ENCODE measurements at regions not wholly inside any gene's neighbourhood (a gene's known extent, or its start where the extent isn't known, plus 50 kb on each side); places are given as distances from the start of the nearest gene placed in this dataset.

DNA sequence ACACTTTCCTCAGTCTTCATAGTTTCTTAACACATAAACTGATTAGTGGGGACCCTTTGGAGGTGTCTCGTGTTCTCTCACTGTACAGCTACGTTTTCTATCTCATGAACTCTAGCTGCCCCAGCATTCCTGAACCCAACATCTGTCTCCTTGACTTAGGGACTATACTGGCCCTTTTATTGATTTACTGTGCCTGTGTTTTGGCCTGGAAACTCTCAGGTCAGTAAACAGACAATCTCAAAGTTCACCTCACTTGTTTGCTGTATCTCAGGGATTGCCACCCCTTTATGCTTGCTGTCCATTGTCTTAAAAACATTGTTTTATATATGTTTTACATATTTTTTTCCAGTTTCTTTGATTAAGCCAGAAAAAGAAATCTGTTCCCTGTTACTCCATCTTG is 222.8 kb downstream of the FAM170A start:
- DNase-seq (ENCODE audit: low read depth in 1 of 2, low spot score in 1 of 2) = no peak
- no peak overlapping the region for H3K4me3 ChIP-seq
- H3K4me1 ChIP-seq (ENCODE audit: low read depth) = no peaks in the 10 kb centered on the region
- H3K27me3 ChIP-seq = no peaks in the 10 kb centered on the region
- H3K9me3 ChIP-seq (ENCODE audit: low read depth) = no peaks in the 10 kb centered on the region
- TF ChIP-seq, protein P1, sequence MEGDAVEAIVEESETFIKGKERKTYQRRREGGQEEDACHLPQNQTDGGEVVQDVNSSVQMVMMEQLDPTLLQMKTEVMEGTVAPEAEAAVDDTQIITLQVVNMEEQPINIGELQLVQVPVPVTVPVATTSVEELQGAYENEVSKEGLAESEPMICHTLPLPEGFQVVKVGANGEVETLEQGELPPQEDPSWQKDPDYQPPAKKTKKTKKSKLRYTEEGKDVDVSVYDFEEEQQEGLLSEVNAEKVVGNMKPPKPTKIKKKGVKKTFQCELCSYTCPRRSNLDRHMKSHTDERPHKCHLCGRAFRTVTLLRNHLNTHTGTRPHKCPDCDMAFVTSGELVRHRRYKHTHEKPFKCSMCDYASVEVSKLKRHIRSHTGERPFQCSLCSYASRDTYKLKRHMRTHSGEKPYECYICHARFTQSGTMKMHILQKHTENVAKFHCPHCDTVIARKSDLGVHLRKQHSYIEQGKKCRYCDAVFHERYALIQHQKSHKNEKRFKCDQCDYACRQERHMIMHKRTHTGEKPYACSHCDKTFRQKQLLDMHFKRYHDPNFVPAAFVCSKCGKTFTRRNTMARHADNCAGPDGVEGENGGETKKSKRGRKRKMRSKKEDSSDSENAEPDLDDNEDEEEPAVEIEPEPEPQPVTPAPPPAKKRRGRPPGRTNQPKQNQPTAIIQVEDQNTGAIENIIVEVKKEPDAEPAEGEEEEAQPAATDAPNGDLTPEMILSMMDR (IDR thresholded peaks at IDR 0.05; ENCODE audit: low read depth, low read length) = no peak
- no peaks in the 10 kb centered on the region for H3K36me3 ChIP-seq
- no peak overlapping the region for H3K27ac ChIP-seq

DNA sequence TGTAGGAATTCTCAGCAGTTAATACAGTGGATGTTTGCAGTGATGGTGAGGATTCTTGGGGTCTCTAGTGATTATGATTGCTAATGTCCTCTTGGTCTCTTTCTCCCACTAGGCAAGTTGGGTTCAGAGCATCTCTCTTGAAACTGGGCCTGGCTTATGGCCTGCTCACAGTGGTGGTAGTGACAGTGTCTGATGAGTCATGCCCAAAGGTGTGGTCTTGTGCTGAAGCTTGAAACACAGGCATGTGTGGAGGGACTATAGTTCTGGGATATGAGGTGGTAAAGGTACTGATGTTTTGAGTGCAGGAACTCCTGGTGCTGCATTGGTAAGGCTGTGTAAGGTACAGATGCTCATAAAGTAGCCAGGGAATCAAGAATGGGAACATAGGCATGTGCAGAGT is 231.1 kb downstream of the FAM170A start:
- Histone ChIP-seq H3K27ac (no peak overlapping the region), H3K9me3 (ENCODE audit: low read depth) (no peaks in the 10 kb centered on the region), H3K4me1 (ENCODE audit: low read depth) (no peaks in the 10 kb centered on the region), H3K36me3 (no peaks in the 10 kb centered on the region), H3K27me3 (no peaks in the 10 kb centered on the region), H3K4me3 (no peak overlapping the region)
- TF ChIP-seq, protein P1 (IDR thresholded peaks at IDR 0.05; ENCODE audit: low read depth, low read length) = no peak
- no peak for DNase-seq (ENCODE audit: low read depth in 1 of 2, low spot score in 1 of 2)

DNA sequence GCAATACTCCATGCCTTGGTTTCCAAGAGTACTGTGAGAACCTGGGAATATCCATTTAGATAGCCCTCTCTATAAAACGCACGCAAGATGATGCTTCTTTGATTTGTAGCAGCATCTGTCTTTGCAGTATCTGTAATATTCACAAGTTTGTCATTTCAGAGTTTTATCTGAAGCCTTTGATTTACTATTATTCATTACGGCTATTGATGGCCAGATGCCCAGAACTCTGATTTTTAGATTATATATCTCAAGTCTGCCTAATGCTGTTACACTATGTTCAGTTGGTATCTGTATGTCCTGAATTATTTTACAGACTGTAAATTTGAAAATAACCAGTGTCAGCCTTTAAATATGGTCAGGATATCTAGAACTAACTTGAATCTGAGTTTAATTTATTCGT is 233.3 kb downstream of the FAM170A start:
- H3K4me3 ChIP-seq = no peak overlapping the region
- DNase-seq (ENCODE audit: low read depth in 1 of 2, low spot score in 1 of 2) = no peak
- H3K9me3 ChIP-seq (ENCODE audit: low read depth) = no peaks in the 10 kb centered on the region
- H3K4me1 ChIP-seq (ENCODE audit: low read depth) = no peaks in the 10 kb centered on the region
- no peaks in the 10 kb centered on the region for H3K27me3 ChIP-seq
- no peaks in the 10 kb centered on the region for H3K36me3 ChIP-seq
- H3K27ac ChIP-seq = no peak overlapping the region
- TF ChIP-seq, protein P1 (IDR thresholded peaks at IDR 0.05; ENCODE audit: low read depth, low read length) = no peak

DNA sequence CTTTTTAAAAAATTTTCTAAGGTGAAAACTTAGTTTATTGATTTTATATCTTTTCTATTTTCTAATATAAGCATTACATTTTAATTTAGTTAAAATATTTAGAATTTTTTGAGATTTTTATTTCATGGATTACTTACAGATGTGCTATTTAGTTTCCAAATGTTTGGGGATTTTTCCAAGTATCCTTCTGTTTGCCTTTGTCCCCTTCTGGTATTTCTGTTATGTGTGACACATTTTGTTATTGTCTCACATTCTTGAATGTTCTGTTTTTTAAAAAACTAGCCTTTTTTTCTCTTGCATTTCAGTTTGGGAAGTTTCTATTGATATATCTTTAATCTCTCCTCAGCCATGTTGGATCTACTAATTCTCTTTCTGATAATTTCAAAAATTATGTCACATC is 234.9 kb downstream of the FAM170A start:
- no peaks in the 10 kb centered on the region for H3K36me3 ChIP-seq
- TF ChIP-seq, protein P1 (IDR thresholded peaks at IDR 0.05; ENCODE audit: low read depth, low read length) = no peak
- no peak for DNase-seq (ENCODE audit: low read depth in 1 of 2, low spot score in 1 of 2)
- no peaks in the 10 kb centered on the region for H3K9me3 ChIP-seq (ENCODE audit: low read depth)
- H3K27me3 ChIP-seq = no peaks in the 10 kb centered on the region
- no peak overlapping the region for H3K27ac ChIP-seq
- H3K4me3 ChIP-seq = no peak overlapping the region
- H3K4me1 ChIP-seq (ENCODE audit: low read depth) = no peaks in the 10 kb centered on the region

DNA sequence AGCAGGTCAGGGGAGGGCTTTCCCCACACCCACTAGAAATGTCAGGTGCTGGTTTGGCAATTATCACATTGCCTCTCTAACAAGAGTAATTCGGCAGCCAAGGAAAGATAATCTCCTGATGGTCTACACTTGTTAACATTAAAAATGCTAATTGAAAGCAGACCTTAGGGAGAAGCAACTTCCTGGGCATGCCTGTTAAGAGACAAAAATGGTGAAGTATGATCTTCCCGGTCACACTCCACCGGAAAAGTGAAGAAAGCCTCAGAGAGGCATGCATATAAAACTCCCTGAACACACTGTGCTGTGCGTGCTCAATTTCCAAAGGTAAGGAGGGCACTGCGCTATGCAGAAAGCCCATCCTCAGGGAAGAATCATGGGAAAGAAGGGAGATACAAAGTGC is 244.3 kb downstream of the FAM170A start:
- Histone ChIP-seq H3K27ac (no peak overlapping the region), H3K27me3 (no peaks in the 10 kb centered on the region), H3K4me1 (ENCODE audit: low read depth) (no peaks in the 10 kb centered on the region), H3K36me3 (no peaks in the 10 kb centered on the region), H3K9me3 (ENCODE audit: low read depth) (no peaks in the 10 kb centered on the region), H3K4me3 (no peak overlapping the region)
- DNase-seq (ENCODE audit: low read depth in 1 of 2, low spot score in 1 of 2) = no peak
- TF ChIP-seq, protein P1 (IDR thresholded peaks at IDR 0.05; ENCODE audit: low read depth, low read length) = no peak

DNA sequence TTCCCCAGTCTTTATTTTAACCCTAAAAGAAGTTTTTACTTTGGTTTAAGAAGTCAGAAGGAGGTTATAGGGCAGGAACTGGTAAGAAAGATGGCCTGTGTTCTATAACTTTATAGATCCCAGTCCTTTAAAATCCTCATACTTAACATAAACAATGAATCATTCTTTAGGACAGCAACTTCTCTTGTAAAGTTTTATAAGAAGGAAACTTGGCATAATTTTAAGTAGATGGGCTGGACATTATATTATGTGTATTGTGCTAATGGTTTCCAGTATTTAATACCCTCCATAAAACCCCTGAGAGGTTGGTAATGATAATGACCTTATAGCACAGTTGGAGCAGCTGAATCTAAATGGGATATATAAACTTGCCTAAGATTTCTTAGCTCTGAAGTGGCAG is 247.2 kb downstream of the FAM170A start:
- Histone ChIP-seq H3K4me1 (ENCODE audit: low read depth) (no peaks in the 10 kb centered on the region), H3K27me3 (no peaks in the 10 kb centered on the region), H3K36me3 (no peaks in the 10 kb centered on the region), H3K9me3 (ENCODE audit: low read depth) (no peaks in the 10 kb centered on the region), H3K27ac (no peak overlapping the region), H3K4me3 (no peak overlapping the region)
- TF ChIP-seq, protein P1 (IDR thresholded peaks at IDR 0.05; ENCODE audit: low read depth, low read length) = no peak
- DNase-seq (ENCODE audit: low read depth in 1 of 2, low spot score in 1 of 2) = no peak

Data from cardiac muscle cell (in vitro differentiated cells and primary cell).